ENCODE measurements at regions not wholly inside any gene's neighbourhood (a gene's known extent, or its start where the extent isn't known, plus 50 kb on each side); places are given as distances from the start of the nearest gene placed in this dataset.

DNA sequence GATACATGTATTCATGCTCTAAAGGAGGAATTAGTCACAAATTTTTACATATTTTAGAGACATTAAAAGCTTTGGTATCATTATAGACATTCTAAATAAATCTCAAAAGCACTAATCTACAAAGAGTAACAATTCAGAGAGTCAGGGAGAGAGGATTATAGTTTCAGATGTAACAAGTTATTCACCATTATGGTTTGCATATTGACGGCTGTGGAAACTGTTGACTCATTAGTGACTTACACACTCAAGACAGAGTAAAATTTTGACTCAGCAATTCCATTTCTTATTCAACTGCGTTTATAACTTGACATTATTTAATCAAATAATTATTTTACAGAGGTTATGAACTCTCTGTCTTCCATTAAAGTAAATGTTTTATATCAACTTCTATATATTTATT lies 95.4 kb upstream of the SEMA3C start (continued):
- TF ChIP-seq, protein P1, sequence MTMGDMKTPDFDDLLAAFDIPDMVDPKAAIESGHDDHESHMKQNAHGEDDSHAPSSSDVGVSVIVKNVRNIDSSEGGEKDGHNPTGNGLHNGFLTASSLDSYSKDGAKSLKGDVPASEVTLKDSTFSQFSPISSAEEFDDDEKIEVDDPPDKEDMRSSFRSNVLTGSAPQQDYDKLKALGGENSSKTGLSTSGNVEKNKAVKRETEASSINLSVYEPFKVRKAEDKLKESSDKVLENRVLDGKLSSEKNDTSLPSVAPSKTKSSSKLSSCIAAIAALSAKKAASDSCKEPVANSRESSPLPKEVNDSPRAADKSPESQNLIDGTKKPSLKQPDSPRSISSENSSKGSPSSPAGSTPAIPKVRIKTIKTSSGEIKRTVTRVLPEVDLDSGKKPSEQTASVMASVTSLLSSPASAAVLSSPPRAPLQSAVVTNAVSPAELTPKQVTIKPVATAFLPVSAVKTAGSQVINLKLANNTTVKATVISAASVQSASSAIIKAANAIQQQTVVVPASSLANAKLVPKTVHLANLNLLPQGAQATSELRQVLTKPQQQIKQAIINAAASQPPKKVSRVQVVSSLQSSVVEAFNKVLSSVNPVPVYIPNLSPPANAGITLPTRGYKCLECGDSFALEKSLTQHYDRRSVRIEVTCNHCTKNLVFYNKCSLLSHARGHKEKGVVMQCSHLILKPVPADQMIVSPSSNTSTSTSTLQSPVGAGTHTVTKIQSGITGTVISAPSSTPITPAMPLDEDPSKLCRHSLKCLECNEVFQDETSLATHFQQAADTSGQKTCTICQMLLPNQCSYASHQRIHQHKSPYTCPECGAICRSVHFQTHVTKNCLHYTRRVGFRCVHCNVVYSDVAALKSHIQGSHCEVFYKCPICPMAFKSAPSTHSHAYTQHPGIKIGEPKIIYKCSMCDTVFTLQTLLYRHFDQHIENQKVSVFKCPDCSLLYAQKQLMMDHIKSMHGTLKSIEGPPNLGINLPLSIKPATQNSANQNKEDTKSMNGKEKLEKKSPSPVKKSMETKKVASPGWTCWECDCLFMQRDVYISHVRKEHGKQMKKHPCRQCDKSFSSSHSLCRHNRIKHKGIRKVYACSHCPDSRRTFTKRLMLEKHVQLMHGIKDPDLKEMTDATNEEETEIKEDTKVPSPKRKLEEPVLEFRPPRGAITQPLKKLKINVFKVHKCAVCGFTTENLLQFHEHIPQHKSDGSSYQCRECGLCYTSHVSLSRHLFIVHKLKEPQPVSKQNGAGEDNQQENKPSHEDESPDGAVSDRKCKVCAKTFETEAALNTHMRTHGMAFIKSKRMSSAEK (CRISPR knock-in tag; IDR thresholded peaks at IDR 0.05; ENCODE audit: borderline replicate concordance): no peak
- TF ChIP-seq, protein P2, sequence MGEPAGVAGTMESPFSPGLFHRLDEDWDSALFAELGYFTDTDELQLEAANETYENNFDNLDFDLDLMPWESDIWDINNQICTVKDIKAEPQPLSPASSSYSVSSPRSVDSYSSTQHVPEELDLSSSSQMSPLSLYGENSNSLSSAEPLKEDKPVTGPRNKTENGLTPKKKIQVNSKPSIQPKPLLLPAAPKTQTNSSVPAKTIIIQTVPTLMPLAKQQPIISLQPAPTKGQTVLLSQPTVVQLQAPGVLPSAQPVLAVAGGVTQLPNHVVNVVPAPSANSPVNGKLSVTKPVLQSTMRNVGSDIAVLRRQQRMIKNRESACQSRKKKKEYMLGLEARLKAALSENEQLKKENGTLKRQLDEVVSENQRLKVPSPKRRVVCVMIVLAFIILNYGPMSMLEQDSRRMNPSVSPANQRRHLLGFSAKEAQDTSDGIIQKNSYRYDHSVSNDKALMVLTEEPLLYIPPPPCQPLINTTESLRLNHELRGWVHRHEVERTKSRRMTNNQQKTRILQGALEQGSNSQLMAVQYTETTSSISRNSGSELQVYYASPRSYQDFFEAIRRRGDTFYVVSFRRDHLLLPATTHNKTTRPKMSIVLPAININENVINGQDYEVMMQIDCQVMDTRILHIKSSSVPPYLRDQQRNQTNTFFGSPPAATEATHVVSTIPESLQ (CRISPR knock-in tag; IDR thresholded peaks at IDR 0.05): no peak

DNA sequence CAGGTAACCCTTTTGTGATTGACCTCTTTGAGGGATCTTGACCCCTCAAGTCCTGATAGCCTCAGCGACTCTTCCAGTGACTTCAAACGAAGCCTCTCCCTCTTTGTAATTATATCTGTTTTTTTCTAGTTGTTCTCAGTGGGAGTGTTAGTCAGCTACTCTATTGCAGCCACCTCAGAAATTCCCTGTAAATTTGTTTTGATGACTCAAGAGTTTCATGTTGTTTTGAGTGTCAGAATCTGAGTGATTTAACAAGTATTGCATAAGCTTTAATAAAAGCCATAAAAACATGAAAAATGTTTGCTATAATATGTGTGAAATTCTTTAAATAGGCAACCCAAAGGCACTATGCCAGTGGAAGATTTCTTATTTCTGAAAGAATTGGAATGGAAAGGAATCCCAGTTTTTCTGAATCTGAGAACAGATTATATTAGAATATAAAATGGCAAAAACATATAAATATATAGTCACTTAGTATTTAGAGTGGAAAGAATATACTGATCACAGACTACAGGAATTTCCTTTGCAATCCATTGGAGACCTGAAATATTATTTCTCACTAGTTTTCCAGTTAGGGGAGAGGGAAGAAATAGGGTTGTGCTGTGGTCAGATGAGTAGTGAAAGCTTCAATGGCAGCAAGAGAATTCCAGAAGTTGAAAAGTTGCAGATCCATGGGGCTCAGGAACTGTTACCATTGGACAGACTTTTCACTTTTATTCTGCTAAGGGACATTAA lies 94.4 kb upstream of the SEMA3C start:
- peaks cover 17% of the 10 kb centered on the region for H3K9me3 Mint-ChIP-seq
- H3K4me3 Mint-ChIP-seq: no peak overlapping the region
- ChIA-PET POLR2A (no interaction called here), CTCF (no interaction called here)
- no peak; the same call in 1 of the 2 replicates for ATAC-seq
- H3K27ac Mint-ChIP-seq: peak overlapping the region; percentile 38
- TF ChIP-seq ZBTB21 (CRISPR knock-in tag; IDR thresholded peaks at IDR 0.05; ENCODE audit: borderline replicate concordance): no peak
- no peak for TF ChIP-seq FOXP1 (CRISPR knock-in tag; IDR thresholded peaks at IDR 0.05; ENCODE audit: borderline replicate concordance)
- TF ChIP-seq, protein P3, sequence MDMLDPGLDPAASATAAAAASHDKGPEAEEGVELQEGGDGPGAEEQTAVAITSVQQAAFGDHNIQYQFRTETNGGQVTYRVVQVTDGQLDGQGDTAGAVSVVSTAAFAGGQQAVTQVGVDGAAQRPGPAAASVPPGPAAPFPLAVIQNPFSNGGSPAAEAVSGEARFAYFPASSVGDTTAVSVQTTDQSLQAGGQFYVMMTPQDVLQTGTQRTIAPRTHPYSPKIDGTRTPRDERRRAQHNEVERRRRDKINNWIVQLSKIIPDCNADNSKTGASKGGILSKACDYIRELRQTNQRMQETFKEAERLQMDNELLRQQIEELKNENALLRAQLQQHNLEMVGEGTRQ (CRISPR knock-in tag; IDR thresholded peaks at IDR 0.05): no peak
- no peak for TF ChIP-seq CBFB (CRISPR knock-in tag; IDR thresholded peaks at IDR 0.05; ENCODE audit: low read depth)
- peaks cover 14% of the 10 kb centered on the region for H3K36me3 Mint-ChIP-seq
- DNase-seq (ENCODE audit: low spot score): no peak
- peaks cover 6% of the 10 kb centered on the region for H3K4me1 Mint-ChIP-seq
- no peaks in the 10 kb centered on the region for H3K27me3 Mint-ChIP-seq (ENCODE audit: low read depth)

DNA sequence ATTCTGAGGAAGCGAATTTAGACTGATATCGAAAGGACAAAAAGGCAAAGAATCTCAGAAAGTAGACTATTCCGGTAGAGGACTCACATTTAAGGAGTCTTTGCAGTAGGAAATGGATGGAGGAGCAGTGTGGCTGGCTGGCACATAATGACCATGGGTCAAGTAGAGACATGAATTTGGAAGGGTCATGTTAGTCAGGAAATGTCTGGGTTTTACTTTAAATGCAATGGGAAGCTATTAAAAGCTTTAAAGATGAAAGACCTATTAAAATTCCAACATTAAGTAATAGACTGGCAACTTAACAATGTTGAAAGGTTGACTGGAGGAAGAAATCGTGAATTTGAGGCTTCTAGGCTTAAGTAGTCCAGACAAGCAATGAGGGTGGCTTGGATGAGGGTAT lies 90.0 kb upstream of the SEMA3C start:
- Mint-ChIP-seq H3K36me3 (peaks cover 16% of the 10 kb centered on the region), H3K9me3 (peaks cover 25% of the 10 kb centered on the region), H3K27ac (no peak overlapping the region), H3K4me3 (no peak overlapping the region), H3K4me1 (peaks cover 6% of the 10 kb centered on the region), H3K27me3 (ENCODE audit: low read depth) (no peaks in the 10 kb centered on the region)
- TF ChIP-seq ZNF423 (CRISPR knock-in tag; IDR thresholded peaks at IDR 0.05): no peak
- TF ChIP-seq ZNF138 (CRISPR knock-in tag; conservative IDR thresholded peaks at IDR 0.05): no peak
- TF ChIP-seq, protein P4, sequence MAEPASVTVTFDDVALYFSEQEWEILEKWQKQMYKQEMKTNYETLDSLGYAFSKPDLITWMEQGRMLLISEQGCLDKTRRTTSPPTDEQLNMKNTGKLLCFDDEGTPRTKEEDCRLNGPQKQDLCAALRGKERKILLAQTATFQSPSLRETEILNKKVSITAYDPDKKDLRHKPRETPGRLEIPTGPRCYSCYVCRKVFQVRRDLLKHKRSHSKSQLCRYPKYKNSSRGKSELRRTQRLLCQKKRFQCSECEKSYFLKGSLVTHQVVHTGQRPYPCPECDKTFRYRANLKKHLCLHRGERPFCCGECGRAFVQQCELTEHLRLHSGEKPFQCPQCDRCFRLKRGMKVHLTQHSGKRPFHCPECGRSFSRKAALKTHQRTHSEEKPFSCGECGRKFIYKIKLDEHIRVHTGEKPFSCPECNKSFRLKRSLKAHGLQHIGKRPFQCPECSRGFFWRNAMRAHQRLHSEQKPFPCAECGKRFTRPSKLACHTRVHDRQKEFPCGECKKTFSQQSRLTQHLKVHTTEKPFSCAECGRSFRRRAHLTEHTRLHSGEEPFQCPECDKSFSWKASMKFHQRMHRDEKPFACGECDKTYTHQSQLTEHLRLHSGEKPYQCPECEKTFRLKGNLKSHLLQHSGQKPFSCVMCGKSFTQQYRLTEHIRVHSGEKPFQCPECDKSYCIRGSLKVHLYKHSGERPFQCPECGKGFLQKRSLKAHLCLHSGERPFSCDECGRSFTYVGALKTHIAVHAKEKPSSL (CRISPR knock-in tag; conservative IDR thresholded peaks at IDR 0.05): no peak
- TF ChIP-seq, protein P5, sequence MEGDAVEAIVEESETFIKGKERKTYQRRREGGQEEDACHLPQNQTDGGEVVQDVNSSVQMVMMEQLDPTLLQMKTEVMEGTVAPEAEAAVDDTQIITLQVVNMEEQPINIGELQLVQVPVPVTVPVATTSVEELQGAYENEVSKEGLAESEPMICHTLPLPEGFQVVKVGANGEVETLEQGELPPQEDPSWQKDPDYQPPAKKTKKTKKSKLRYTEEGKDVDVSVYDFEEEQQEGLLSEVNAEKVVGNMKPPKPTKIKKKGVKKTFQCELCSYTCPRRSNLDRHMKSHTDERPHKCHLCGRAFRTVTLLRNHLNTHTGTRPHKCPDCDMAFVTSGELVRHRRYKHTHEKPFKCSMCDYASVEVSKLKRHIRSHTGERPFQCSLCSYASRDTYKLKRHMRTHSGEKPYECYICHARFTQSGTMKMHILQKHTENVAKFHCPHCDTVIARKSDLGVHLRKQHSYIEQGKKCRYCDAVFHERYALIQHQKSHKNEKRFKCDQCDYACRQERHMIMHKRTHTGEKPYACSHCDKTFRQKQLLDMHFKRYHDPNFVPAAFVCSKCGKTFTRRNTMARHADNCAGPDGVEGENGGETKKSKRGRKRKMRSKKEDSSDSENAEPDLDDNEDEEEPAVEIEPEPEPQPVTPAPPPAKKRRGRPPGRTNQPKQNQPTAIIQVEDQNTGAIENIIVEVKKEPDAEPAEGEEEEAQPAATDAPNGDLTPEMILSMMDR (IDR thresholded peaks at IDR 0.05): no peak
- POLR2A ChIA-PET: no interaction called here
- CTCF ChIA-PET: no interaction called here
- ATAC-seq: no peak
- no peak for DNase-seq (ENCODE audit: low spot score)
